SW 1271 (cell line): ENCODE measurements at regions not wholly inside any gene's neighbourhood (a gene's known extent, or its start where the extent isn't known, plus 50 kb on each side); places are given as distances from the start of the nearest gene placed in this dataset.

Experiments used
- DNase-seq, 2 experiments: peaks; one replicate each; lab custom pipeline; 2025; lab: John Stamatoyannopoulos, UW

DNA sequence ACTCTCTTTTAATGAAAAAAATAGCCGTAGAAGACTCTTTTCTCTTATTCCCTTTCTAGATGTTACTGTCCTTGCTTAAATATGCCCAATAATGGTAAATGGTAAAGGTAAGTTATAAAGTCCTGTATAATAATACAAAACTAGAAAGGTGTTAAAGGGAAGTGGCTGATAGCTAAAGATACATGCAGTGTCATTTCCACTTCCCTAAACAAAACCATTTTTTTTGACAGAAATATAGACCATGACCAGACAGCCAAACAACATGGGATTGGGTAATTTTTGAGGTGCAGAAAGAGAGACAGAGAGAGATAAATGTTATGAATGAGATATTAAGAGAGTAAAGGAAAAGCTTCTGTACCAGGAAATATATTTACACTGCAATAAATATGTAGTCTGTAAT lies 731.7 kb upstream of the REG3G start:
- no peak for DNase-seq

GRCh38 chr2:78301166-78301789 lies 724.2 kb upstream of the REG3G start:
- DNase-seq: no peak

GRCh38 chr2:78304678-78305077 lies 720.8 kb upstream of the REG3G start:
- no peak for DNase-seq

DNA sequence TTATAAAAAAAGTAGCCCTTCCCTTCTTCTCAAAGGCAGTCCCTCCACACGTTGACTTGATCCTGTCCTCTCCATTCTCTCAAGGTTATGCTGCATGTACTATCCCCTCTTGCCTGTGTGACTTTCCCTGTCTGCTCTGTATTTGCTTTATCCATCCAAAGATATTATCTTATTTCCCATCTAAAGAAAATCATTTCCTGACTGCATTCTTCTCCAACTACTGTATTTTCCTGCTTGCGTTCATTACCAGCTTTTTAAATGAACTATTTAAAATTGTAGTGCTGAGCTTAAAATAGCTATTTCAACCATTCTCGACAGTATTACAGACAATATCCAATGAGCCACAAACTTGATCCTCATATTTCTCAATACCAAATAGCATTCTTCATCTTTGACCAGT lies 716.0 kb upstream of the REG3G start:
- DNase-seq: no peak

GRCh38 chr2:78315368-78315767 lies 710.1 kb upstream of the REG3G start:
- no peak for DNase-seq

- DNase-seq: no peak
These were observed 707.2 kb upstream of the REG3G start for GRCh38 chr2:78318275-78318674.

DNA sequence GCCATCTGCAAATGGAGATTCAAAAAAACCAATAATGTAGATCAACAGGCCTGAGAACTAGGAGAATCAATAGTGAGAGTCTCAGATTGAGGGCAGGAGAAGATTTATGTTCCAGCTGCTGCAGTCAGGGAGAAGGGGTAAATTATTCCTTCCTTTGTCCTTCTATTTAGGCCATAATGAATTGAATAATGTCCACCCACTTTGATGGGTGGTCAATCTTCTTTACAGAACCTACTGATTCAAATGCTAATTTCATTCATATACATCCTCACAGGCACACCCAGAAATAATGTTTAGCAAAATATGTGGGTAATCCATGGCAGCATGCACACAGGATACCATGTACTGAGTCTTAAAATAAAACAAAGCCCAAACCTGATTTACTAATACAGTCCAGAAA lies 695.3 kb upstream of the REG3G start:
- DNase-seq: no peak

DNA sequence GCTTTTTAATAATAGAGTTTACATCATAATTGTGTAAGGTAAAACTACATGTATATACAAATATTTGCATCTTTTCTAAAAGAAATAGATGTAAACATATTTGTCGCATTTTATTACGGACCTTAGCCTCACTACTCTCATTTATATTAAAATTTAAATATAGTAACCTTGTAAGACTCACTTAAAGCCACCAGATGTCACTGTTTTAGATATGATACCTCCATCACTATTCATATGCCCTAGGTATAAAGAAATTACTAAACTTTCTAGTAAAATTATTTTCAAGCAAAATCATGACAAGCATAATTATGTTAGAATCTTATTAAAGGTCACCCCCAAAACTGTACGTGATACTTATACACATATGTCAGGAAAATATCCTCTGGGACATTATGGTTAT lies 674.3 kb upstream of the REG3G start:
- peak in 1 of 2 experiments; percentile 36 for DNase-seq

- no peak for DNase-seq
These were observed 672.3 kb upstream of the REG3G start for GRCh38 chr2:78353168-78353567.

GRCh38 chr2:78355967-78356366 lies 669.5 kb upstream of the REG3G start:
- no peak for DNase-seq

DNA sequence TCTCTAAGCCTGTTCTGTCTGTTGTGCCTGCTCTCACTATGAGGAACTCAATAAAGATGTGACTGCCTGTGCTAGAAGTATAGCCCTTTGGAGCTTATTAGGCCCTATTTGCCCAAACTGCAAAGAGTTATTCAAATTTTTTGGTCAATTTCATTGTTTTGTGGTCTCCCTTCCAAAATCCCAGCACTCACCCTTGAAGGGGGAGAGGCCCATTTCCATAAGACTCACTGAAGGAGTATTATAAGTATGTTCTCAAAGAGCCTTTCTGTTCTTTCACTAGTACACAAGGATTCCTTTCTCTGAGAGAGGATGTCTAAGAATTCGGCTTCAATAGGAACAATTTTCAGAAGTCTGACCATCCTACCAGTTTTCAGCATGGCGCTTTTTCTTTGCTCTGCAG lies 641.9 kb upstream of the REG3G start:
- DNase-seq: no peak

DNA sequence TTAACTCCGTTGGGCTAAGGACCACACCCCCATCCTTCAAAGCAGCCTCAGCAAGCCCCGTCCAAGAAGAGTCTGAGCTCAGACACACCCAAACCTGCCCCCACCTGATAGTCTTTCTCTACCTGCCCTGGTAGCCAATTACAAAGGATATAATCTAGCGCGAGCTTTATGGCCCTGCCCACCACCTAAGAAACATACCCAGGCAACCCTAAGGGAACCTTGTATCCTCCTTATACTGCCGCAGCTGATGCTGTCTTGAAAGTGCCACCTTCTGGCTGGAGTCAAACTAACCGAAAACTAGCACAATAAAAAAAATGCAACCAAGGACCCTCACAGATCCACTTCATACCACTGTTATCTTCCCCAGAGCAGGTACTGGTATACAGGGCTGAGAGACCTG lies 628.3 kb upstream of the REG3G start:
- DNase-seq: no peak

DNA sequence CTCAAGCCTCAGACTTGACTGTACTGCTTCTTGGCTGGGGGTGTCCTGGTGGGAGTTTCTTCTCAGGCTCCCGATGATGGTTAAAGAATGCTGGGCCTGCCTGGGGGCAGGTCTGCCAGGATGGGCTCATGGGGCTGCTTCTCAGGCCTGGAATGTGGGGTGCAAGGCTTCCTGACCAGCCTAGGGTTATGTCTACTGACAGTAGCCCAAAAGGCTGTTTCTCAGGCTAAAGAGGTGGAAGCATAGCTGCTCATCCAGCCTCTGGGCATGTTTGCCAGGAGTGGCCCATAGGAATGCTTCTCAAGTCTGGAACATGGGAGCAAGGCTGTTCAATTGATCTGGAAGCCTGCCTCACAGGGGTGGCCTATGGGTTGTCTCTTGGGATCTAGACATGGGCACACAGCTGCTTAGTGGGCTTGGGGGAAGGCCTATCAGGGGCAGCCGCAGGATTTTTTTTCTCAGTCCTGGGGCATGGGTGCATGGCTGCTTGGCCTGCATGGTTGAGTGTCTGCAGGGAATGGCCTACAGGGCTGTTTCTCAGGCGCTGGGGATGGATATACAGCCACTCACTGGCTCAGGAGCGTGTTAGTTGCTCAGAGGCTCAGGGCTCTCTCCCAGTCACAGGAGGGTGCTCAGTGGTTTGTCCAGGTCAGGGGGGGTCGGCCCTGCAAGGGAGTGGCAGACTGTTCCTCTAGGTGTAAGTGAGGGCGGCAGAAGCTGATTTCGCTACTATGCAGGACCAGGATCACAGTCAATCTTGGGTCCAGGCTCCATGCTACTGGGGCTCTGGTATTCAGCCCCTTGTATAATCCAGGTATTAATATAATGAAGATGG lies 617.3 kb upstream of the REG3G start:
- no peak for DNase-seq

- DNase-seq: no peak
These were observed 616.7 kb upstream of the REG3G start for GRCh38 chr2:78408795-78409118.

- DNase-seq: no peak
These were observed 614.2 kb upstream of the REG3G start for GRCh38 chr2:78411303-78411702.

- no peak for DNase-seq
These were observed 608.7 kb upstream of the REG3G start for GRCh38 chr2:78416625-78417300.

DNA sequence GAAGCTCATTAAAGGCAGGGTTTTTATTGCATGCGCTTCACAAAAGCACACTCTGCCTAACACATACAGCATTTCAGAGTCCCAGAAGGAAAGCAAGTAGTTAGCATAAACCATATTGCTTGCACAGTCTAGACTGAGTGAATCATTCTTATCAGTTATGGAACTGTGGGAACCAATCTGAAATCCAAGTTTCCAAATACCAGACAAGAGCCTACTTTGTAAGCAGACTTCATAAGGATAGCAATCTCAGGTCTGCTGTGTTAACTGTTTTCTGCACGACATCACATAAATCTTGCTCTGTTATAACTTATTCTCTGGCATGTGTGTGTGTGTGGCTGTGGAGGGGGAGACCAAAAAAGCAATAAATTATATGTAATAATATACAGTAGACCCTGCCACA lies 608.1 kb upstream of the REG3G start:
- DNase-seq: no peak

DNA sequence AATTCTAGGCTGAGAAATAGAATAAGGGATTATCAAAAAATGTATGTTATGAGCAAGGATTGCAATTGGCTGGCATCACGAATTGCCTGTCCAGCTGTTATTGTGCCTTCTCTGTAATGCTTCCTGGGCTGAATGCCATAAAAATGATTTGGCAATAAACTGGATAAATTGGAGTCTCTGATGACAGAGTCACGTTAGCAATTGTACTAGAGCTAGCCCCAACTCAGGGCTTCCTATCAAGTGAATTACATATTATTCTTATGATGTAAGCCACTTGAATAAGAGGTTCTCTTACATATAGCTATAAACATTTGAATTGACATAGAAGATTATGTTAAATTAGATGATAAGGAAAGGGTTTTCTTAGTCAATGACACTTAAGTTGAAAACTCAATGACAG lies 607.5 kb upstream of the REG3G start:
- no peak for DNase-seq

GRCh38 chr2:78420132-78420531 lies 605.4 kb upstream of the REG3G start:
- DNase-seq: no peak

GRCh38 chr2:78423631-78424030 lies 601.9 kb upstream of the REG3G start:
- no peak for DNase-seq

- DNase-seq: no peak
These were observed 598.3 kb upstream of the REG3G start for GRCh38 chr2:78427170-78427569.

DNA sequence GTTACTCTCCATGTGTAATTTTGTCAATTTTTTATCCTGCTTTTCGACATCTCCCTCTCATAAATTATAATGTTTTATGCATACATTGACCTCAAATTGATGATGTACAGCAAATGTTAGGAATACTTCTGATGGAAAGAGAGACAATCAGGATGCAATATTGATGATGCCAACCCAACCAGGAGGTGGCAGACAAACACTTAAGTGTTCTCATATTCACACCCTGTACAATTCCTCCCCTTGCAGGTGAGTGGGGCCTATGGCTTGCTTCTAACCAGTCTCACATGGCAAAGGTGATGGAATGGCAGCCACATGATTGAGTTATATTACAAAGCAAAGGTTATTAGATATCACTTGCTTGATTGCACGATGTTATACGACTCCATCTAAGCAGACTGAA lies 594.3 kb upstream of the REG3G start:
- no peak for DNase-seq

GRCh38 chr2:78439122-78439521 lies 586.4 kb upstream of the REG3G start:
- no peak for DNase-seq
